Fibroblast of villous mesenchyme (primary cell): ENCODE measurements at regions not wholly inside any gene's neighbourhood (a gene's known extent, or its start where the extent isn't known, plus 50 kb on each side); places are given as distances from the start of the nearest gene placed in this dataset.

Experiments
- DNase-seq: peaks from one replicate; pipeline ENCODE4 v3.0.0-alpha.2; 2010; ENCODE audit warnings: low read depth
- H3K4me3 ChIP-seq: 2 replicates; pipeline ENCODE4 v1.5.1; 2011; ENCODE audit warnings: low read depth, mild to moderate bottlenecking, low read length
- TF ChIP-seq, protein P1 (sequence below): IDR thresholded peaks from 2 replicates; pipeline ENCODE4 v1.5.1; 2012; ENCODE audit warnings: low read depth, mild to moderate bottlenecking, low read length; ENCODE audit not compliant: insufficient read depth

DNA sequence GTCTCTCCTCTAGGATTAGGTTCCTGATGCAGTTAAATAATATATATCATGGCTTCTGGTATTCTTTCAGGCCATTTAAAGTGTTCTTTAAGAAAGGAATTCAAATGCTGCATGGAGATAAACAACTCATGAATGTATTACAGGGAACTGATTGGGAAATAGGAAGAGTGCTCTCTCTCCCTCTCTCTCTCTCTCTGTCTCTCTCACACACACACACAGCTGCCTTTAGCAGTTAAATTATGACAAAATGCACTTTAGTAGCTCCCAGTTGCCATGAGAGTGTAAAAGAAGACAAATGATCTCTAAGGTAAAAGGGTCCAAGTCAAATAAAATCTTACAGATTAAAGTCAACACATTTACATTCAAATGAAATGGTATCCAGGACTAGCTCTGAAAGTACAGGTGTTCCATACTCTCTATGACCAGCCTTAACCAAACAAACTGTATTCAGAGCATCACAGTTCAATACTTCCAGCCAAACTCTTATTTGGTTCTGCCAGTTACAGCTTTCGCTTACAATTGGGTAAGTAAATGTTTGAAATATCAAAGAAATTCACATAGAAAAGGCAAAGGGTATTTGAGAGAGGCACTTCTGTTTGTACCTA is 94.7 kb upstream of the CXXC4 start:
- TF ChIP-seq, protein P1, sequence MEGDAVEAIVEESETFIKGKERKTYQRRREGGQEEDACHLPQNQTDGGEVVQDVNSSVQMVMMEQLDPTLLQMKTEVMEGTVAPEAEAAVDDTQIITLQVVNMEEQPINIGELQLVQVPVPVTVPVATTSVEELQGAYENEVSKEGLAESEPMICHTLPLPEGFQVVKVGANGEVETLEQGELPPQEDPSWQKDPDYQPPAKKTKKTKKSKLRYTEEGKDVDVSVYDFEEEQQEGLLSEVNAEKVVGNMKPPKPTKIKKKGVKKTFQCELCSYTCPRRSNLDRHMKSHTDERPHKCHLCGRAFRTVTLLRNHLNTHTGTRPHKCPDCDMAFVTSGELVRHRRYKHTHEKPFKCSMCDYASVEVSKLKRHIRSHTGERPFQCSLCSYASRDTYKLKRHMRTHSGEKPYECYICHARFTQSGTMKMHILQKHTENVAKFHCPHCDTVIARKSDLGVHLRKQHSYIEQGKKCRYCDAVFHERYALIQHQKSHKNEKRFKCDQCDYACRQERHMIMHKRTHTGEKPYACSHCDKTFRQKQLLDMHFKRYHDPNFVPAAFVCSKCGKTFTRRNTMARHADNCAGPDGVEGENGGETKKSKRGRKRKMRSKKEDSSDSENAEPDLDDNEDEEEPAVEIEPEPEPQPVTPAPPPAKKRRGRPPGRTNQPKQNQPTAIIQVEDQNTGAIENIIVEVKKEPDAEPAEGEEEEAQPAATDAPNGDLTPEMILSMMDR = no peak
- H3K4me3 ChIP-seq = no peak overlapping the region
- peak; percentile 9 for DNase-seq

DNA sequence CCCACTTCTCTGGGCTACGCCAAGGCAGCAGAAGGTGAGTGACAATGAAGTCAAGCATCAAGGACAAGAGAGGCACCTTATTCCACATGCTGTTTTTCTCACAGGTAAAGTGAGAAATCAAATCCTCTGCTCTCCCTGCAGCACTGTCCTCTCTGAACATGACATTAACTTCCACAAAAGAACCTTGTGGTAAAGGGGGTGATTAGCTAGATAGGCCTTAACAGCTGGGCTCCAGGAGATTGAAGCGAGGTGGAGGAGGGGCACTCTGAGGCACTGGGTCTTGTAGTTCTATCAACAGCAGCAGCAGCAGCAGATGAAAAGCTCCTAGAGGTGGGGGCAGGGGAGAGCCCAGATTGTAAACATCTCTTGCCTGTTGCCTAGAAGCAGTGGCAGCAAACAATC is 96.8 kb upstream of the CXXC4 start:
- DNase-seq = peak; percentile 32
- no peak overlapping the region for H3K4me3 ChIP-seq
- TF ChIP-seq, protein P1 = no peak

- no peak overlapping the region for H3K4me3 ChIP-seq
- DNase-seq = no peak
- TF ChIP-seq, protein P1 = no peak
Observed at GRCh38 chr4:104592183-104592582, 97.5 kb upstream of the CXXC4 start.

GRCh38 chr4:104593019-104593418 is 98.3 kb upstream of the CXXC4 start:
- peak; percentile 79 for DNase-seq
- peak overlapping the region; percentile 9 for H3K4me3 ChIP-seq

GRCh38 chr4:104596189-104596588 is 101.5 kb upstream of the CXXC4 start:
- TF ChIP-seq, protein P1 = no peak
- no peak for DNase-seq
- no peak overlapping the region for H3K4me3 ChIP-seq

More at GRCh38 chr4:104593019-104593418, 98.3 kb upstream of the CXXC4 start:
- TF ChIP-seq, protein P1 = no peak

GRCh38 chr4:104615496-104615895 is 120.8 kb upstream of the CXXC4 start:
- no peak overlapping the region for H3K4me3 ChIP-seq
- TF ChIP-seq, protein P1 = no peak
- no peak for DNase-seq

DNA sequence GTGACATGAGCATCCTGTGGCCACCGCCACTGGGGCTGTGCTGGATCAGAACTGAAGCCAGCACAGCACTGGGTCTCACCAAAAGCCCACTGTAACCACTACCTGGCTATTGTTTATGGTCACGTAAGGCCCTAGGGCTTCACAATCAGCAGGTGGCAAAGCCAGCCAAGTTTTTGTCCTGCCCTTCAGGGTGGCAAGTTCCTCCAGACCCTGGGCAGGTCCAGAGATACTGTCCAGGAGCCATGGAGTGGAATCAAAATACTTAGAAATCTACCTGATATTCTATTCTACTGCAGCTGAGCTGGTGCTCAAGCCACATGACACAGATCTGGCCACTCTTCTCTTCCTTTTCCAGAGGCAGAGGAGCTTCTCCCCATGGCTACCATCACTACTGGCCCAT is 121.2 kb upstream of the CXXC4 start:
- no peak for DNase-seq
- TF ChIP-seq, protein P1 = no peak
- H3K4me3 ChIP-seq = no peak overlapping the region
